NCI-H2171 treated with DMSO at 0.1 percent for 48 hours (cell line): ENCODE measurements at regions not wholly inside any gene's neighbourhood (a gene's known extent, or its start where the extent isn't known, plus 50 kb on each side); places are given as distances from the start of the nearest gene placed in this dataset.
"Not testable (repeated sequence)": the region's sequence is repeated elsewhere in the genome, so short reads cannot be mapped to it uniquely, and the experiment has no call there.

Source experiments
- DNase-seq: peaks from one replicate; lab custom pipeline; 2025; lab: John Stamatoyannopoulos, UW

DNA sequence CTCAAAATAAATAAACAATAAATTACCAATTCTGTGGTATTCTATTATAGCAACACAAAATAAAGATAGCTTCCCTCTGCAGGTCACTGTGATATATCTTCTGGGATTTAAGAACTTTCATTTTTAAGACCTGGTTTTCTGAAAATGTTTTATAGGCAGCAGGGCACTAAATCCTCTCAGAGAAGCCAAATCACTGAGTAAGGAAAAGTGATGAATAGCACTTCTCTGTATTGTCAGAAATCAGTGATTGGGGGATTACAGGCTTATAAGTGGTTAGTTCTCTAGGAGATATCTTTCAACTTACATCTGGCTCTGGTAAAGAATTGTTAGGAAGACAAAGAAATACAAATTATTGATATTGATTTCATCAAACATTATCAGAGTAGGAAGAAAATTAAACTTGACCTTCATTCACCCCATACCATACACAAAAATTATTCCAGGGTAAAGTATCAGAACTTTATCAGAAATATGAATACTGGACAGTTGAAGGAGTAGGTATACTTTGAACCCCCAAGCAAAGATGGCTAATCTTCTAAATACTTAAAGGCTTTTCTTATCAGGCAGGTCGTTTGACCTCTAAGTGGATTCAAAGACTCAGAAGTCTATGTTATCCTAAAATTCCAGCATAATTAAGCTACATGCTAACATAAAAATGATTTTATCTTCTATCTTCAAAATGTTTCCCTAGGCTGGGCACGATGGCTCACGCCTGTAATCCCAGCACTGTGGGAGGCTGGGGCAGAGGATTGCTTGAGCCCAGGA lies 81.6 kb upstream of the USP9X start:
- no peak for DNase-seq

DNA sequence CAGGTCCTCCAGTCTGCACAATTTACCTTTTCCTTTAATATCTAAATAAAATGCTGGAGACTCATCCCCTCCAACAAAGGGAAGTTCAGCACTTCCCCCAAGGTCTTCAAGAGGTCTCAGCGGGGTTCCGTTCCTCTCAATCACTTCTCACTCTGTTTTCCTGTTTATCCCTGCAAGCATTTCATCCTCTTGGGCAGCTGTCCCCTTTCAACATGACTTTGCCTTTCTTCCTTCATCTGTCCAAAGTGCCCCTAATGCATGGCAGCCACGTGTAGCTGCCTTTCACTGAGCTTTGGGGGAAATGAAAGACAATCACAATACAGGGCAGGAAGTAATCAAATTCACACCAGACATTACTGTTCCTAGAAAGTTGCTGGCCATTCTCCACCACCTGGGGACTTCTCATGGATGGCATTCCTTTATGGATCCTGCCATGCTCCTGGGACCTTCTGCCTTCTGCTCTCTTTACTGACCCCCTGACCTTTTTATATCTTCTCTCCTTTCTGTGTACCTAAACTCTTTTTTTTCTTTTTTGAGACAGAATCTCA lies 79.7 kb upstream of the USP9X start:
- DNase-seq, result no peak

DNA sequence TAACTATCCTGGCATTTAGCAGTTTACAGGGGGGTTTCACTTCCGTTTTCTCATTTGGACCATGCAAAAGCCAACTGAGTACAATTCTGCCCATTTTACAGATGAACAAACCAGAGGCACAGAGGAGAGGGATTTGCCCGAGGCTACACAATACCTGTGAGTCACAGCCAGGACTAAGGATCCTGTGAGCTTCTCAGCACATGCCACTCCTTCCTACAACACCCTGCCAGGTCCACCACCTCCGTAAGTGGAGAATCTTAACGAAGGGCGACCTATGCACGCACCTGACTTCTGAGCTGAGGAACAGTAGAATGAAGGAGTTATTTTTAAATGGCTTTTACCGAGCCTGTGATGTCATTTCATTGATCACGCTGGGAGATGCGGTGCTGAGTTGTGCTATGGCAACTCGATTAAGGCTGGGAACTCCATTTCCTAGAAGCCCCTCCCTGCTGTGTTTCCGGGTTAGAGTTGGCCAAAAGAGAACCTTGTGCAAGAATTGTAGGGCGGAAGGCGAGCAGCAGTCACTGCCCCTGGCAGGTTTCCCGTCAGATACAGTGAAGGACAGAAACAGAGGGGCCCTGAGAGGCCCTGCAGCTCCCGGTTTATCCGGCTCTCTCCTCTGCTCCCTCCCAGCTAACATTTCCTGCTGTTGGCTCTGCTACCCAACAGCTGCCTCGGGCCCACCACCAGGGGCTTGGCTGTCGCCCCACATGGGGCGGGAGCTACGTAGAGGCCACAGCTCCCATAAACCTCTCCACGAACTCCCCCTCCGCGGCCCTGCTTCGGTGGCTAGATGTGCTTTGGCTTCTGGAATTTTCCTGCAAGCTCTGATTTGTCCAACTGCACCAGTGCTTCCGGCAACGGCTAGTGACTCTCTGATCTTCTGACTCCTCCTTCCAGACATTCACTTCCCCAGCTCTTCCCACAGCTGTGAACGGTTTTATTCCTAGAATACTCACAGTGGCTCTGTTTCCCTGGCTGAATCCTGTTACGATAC lies 75.1 kb upstream of the USP9X start:
- DNase-seq, result no peak

GRCh38 chrX:41014776-41015360 lies 70.4 kb upstream of the USP9X start:
- no peak for DNase-seq

DNA sequence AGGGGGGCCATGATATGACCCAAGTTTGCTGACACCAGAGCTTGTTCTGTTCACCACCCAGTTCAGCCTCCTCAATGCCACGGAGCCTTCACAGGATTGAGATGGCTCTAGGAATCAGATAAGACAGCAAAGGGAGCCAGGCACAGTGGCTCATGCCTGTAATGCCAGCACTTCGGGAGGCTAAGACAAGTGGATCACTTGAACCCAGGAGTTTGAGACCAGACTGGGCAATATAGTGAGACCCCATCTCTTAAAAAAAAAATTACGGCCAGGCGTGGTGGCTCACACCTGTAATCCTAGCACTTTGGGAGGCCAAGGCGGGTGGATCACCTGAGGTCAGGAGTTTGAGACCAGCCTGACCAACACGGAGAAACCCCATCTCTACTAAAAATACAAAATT lies 67.5 kb upstream of the USP9X start:
- DNase-seq, result not testable (repeated sequence)

DNA sequence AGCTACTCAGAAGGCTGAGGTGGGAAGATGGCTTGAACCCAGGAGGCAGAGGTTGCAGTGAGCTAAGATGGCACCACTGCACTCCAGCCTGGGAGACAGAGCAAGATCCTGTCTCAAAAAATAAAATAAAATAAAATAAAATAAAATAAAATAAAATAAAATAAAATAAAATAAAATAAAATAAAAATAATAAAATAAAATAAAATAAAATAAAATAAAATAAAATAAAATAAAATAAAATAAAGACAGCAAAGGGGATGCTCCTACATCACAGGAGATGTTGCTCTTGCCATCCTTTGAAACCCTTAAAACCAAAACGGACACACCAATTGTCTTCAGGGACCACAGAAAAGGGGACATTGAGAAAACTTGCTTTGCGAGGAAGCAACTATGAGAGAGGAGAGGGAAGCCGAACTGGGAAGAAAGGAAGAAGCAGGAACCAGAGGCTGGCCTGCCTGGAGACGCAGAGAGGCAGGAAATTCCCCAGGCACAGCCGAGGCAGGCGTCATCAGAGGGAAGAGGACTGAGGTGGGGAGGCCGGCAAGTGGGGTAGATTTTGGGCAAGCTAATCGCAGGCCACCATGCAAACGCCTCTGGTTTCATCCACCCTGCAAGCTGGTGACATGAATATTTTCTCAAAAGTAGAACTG lies 66.7 kb upstream of the USP9X start:
- DNase-seq, result not testable (repeated sequence)

DNA sequence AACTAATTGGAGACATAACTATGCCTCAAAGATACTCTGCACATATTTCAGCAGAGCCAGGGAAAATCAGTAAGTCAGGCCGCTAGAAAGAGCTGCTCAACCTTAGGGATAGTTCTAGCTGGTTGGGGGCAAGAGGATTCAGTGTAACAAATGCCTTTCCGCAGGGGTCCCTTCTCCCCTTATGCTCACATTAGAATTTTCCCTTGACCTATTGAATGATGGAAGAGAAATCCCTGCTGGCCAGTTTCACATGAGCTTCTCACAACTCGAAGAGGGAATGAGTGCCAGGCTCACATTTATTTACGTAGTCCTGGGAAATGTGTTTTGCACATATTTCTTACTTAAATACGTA lies 66.2 kb upstream of the USP9X start:
- no peak for DNase-seq

- DNase-seq, result no peak
Measured at GRCh38 chrX:41022566-41022965, 62.7 kb upstream of the USP9X start.

- DNase-seq, result no peak
Measured at GRCh38 chrX:41023098-41023497, 62.1 kb upstream of the USP9X start.

DNA sequence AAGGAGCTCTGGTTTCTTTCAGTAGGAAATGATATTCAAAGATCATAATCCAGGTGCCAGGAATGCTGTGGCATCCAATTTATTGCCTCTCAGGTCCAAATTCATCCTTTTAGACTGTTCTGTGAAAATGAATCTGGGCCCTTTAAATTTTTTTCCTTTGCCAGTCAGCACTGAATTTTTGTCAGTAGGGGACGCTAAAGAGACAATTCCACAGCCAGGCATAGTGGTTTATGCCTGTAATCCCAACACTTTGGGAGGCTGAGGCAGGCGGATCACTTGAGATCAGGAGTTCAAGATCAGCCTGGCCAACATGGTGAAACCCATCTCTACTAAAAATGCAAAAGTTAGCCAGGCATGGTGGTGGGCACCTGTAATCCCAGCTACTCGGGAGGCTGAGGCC lies 60.9 kb upstream of the USP9X start:
- DNase-seq, result not testable (repeated sequence)

- no peak for DNase-seq
Measured at GRCh38 chrX:41024755-41025154, 60.5 kb upstream of the USP9X start.

- no peak for DNase-seq
Measured at GRCh38 chrX:41025926-41026701, 59.1 kb upstream of the USP9X start.

DNA sequence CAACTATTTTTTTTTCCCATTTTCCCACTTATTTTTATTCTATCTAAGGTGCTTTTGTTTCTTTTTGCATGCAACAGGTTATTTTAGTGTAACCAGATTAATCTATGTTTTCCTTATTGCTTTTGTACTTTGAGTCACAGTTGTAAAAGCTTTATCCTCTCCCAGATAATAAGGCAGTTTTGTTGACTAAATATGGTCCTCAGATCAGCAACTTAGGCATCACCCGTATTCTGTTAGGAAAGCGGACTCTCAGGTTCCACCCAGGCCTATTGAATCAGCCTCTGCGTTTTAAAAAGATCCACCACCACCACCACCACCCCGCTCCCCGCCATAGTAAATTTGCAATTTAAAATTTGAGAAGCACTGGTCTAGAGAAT lies 58.6 kb upstream of the USP9X start:
- no peak for DNase-seq

DNA sequence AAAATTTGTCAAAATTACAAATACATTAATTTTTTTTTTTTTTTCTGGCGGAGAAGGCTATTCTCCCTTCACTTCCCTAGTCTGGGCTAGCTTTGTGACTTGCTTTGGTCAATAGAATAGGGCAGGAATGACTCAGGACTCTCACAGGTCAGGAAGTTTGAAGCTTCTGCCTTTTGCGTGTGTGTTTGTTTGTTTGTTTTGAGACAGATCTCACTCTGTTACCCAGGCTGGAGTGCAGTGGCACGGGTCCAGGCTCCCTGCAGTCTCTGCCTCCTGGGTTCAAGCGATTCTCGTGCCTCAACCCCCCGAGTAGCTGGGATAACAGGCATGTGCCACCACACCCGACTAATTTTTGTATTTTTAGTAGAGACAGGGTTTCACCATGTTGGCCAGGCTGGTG lies 55.9 kb upstream of the USP9X start:
- DNase-seq, result no peak

DNA sequence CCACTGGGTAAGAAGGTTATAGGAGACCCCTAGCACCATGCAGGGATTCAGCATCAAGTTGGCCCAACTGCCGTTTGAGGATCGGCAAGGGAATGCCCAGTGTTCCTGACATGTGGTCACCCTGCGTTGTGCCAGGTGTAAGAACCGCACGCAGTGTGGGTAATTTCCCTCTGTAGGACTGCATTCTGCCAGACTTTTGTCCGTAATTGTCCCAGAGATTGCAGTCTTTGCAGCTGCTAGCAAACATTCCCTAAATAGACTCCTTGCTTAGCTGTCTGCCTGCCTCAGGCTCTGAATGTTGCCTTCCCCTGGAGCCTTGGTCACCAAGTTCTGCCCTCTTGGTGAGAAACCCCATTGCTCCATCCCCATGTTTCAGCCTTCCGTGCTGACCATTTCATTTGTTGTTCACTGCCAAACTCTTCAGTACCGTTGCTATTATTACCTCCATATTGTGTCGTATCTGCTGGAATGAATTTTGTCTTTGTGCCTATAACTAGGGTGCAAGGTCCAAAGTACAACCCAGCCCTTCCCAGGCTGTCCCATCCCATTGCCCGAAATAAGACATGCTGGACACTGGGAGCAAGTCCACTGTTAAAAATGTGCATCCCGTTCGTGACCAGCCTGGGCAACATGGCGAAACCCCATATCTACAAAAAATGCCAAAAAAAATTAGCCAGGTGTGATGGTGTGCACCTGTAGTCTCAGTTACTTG lies 53.8 kb upstream of the USP9X start:
- no peak for DNase-seq

- DNase-seq, result peak; percentile 2
Measured at GRCh38 chrX:41033299-41033698, 51.9 kb upstream of the USP9X start.

DNA sequence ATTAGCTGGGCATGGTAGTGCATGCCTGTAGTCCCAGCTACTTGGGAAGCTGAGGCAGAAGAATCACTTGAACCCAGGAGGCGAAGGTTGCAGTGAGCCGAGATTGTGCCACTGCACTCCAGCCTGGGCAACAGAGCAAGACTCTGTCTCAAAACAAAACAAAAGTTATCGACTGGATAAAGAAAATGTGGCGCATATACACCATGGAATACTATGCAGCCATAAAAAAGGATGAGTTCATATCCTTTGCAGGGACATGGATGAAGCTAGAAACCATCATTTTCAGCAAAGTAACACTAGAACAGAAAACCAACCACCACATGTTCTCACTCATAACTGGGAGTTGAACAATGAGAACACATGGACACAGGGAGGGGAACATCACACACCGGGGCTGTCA lies 50.3 kb upstream of the USP9X start:
- DNase-seq, result not testable (repeated sequence)
